NCI-H524 treated with DMSO at 0.1 percent for 48 hours (cell line): ENCODE measurements at regions not wholly inside any gene's neighbourhood (a gene's known extent, or its start where the extent isn't known, plus 50 kb on each side); places are given as distances from the start of the nearest gene placed in this dataset.

ENCODE experiments used
- DNase-seq: peaks from one replicate; lab custom pipeline; 2025; lab: John Stamatoyannopoulos, UW

DNA sequence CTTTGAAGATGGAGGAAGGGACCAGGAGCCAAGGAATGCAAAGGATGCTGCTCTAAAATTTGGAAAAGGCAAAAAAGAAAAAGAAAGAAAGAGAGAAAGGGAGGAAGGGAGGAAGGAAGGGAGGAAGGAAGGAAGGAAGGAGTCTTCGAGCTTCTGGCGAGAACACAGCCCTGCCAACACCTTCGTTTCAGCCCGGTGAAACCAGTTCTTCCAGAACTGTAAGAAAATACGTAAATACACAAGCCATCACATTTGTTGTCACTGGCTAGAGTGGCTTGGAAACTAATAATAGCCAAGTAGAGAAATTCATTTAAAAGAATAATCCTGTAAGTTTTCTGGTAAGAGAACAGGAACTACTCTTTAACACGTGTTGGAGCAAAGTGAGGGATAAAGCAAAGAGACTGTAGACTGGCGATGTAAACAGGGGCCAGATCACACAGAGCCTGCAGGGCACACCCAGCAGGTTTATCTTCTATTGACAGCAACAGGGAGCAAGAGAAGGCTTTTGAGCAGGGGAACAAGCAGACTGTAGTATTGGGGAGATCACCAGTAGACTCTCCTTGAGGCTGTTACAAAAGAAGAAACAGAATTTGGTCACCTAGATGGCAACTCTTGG lies 188.7 kb upstream of the MPHOSPH6 start:
- DNase-seq = no peak

DNA sequence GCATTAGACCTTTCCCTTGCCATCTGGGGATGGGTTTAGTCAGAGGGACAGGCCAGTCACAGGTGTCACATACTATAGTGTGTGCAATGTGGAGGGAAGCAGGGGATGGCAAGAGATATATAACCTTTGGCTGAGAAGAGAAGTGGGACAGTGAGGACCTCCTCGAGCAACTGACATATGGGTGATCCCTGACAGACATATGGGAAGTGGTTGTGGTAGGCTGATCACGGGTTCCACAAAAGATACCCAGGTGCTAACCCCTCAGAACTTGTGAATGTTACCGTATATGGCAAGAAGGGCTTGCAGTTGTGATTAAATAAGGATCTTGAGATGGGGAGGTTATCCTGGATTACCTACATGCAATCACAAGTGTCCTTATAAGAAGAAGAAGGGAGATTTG lies 188.1 kb upstream of the MPHOSPH6 start:
- no peak for DNase-seq

DNA sequence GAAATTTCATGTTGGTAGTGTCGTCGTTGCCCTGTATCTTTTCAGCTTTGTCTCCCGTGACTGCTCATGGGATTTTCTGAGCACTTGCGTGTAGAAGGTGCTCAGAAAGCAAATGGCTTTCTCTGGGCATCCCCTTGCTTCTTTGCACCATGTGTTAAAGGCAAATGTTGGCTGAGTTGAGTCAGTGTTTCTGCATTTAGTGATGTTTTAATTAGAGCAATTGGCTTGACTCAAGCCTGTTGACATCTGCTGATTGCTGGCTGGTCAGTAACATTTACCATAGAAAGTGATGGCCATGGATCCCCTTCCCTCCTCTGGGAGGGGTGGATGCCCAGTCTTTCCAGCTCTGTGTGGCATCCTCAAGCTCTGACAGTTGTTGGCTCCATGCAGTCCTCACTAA lies 187.2 kb upstream of the MPHOSPH6 start:
- DNase-seq = no peak

DNA sequence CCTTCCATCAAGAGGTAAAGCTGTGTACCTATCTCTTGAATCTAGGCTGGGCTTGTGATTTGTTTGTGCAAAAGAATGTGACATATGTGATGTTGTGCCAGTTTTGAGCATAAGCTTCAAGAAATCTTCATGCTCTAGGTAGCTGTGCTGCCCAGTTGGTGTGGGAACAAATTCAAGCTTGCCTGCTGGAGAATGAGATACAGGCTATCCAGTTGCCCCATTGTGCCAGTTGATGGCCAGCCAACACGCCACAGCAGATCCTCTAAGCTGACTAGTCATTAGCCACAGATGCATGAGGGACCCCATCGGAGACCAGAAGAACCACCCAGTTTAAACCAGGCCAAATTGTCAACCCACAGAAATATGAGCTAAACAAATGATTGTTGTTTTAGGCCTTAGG lies 180.5 kb upstream of the MPHOSPH6 start:
- DNase-seq = no peak

DNA sequence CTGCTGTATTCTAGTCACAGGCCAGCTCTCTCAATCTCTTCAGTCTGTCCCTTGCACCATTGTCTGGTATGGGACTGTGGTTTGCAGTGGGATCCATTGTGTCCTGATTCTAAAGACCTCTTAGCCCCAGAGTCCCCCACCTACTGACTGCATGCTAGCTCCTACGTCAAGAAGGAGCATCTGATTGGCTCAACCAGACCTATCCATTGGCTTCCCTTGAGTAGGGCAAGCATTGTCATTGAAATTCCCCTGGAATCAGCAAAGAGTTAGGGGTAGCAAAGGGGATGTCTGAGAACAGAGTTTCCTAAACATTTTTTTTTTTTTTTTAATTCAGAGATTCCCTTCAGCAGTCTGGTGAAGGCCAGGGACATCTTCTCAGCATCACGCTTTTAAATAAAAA lies 175.3 kb upstream of the MPHOSPH6 start:
- no peak for DNase-seq

DNA sequence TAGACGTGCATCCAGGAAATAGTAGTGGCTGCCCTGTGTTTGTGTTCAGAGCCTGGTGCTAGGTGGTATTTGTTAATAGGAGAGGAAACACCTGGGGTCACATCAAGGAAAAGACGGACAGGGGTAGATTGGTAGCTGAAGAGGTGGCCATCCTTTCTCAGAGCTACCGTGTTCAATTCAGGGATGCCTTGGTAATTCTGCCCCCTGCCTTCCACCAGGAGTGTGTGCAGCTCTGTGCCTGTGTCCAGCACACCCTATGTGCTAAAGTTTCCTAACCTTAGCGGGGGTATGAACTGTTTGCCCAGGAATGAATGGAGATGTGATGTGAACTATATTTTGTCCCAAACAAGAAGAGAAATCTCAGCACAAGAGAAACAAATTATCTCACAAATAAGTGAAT lies 174.1 kb upstream of the MPHOSPH6 start:
- no peak for DNase-seq

DNA sequence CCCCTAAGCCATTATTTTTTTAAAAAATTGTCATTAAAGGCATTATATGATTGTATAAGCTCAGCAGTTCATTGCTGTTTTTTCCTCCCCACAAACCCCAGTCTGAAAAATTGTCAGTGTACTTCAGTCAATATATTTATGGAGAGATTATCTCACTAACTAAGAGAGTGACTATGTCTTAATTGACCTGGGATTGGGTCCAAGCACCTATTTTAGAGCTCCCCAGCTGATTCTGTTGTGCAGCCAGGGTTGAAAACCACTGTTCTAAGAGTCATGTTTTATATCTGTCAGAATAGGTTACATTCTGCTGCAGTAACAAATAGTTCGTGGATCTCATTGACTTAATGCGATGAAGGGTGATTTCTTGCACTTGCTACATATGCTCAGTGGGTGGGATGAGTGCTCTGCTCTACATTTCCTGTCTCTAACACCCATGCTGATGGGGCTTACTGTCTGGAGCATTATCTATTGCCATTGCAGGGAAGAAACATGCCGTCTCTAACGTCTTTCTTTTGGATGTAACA lies 171.2 kb upstream of the MPHOSPH6 start:
- no peak for DNase-seq

DNA sequence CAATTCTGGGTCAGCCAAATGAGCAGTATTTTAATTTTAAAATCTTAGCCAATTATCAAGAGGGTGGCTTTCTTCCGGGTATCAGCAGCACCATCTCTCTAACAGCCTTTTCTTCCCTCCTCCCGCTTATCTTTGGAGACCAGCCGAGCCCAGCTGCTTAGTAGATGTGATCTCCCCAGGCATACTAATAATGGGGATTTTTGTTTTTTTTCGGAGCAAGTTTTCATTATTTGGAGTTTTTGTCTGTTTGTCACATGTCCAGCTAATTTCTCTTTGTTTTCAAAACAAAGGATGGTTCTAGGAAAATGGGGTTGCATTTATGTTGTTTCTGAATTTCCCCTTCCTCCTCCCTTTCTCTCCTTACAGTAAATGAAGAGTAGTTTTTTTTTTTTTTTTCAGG lies 170.5 kb upstream of the MPHOSPH6 start:
- DNase-seq = no peak

DNA sequence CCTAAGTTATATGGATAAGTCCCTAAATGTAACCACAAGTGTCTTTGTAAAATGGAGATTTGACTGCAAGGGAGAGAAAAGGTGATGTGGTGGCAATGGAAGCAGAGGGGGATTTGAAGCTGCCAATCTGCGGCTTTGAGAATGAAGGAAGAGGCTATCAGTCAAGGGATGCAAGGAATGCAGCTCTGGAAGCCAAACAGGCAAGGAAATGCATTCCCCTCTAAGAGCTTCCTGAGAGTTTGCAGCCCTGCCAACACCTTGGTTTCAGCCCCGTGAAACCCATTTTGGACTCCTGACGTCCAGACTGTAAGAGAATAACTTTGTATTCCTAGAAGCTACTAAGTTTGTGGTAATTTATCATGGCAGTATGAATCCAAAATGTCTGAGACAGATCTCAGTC lies 167.3 kb upstream of the MPHOSPH6 start:
- DNase-seq = no peak

DNA sequence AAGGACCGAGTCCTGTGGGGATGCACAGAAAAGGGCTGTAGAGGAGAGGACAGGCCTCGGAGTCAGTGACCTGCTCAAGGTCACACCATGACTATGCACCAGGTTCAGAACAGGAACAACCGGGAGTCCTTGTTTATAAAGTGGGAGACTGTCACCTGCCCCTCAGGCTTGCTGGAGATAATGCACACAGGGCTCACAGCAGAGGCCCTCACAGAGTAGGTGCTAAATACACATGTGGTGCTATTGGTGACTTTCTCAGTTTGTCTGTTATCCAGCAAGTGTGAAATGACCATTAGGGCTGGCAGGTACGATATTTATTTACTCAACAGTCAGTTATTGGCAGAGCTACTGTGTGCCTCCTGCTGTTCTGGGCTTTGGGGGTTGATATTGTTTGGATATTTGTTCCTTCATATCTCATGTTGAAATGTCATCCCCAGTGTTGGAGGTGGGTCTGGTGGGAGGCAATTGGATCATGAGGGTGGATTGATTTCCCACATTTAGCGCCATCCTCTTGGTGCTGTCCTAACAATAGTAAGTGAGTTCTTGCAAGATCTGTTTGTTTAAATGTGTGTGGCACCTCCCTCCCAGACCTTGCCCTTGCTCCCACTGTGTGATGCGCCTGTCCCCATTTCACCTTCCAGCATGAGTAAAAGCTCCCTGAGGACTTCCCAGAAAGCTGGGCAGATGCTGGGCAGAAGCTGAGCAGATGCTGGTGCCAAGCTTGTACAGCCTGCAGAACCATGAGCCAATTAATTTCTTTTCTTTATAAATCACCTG lies 162.1 kb upstream of the MPHOSPH6 start:
- no peak for DNase-seq

DNA sequence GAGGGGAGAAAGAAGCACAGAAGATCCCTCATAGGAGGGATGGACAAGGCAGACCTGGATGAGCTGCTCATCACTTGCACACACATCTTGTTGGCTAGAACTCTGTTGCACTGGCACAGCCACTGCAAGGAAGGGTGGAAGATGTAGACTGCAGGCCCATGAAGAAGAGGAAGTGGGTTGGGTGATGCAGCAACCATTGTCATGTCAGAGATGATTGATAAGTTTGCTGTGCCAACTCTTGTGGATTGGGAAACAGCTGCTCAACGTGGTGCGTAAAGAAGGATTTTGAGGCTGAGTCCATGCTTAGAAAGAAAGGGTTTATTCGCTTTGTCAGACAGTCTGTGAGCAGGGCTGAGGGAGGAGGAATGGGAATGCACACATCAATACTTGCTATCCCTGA lies 161.4 kb upstream of the MPHOSPH6 start:
- DNase-seq = no peak

DNA sequence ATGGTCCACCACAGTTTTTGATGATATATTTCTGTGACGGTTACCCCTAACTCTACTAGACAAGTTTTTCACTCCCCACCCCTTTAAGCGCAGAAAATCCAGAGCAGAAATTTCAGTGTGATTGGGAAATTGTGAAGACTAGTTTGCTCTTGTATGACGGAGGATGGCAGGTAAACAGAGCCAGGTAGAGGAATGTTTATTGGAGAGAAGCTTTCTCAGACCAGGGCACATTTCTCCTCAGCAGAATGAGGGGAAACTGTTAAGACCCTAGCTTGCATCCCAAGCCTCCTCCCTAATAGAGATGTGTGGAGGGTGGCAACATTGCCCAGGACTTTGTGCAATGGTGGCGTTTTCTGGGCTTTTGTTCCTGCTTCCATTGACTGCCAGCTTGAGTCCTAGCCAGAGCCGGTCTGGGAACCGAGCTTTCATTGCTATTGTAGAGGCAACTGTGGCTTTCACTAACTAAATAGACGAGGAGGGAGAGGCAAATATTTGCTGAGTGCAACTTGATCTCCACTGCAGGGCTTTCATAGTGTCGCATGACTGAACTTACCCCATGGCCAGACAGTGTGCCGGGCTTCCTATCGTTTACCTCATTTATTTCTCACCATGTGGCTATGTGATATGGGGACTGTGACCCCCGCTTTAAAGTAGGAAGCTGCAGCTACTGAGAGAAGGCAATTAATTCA lies 159.6 kb upstream of the MPHOSPH6 start:
- no peak for DNase-seq

DNA sequence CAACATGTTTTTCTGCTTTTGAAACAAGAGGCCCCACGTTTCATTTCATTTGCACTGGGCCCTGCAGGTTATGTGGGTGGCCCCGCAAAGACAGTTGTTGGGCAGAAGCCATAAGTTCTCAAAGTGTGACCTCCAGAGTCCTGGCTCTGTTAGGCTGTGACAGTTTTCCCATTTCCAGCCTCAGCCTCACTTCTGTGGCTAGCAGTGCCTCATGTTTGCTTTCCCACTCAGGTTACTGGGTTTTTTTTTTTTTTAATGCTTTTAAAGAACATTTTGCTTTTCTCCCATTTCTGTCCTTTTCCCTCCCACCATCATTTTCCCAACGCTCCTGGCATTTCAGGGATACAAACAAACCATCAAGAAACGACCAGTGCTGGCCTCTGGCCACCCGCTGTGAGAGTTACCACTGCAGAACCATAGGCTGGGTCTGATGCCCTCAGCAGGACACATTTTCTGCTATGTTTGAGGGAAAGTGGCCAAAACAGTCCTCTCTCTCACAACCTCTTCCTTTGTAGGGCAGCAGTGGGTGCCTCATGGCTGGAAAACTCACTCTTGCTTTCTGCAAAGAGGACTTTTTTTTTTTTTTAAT lies 159.0 kb upstream of the MPHOSPH6 start:
- DNase-seq = no peak

DNA sequence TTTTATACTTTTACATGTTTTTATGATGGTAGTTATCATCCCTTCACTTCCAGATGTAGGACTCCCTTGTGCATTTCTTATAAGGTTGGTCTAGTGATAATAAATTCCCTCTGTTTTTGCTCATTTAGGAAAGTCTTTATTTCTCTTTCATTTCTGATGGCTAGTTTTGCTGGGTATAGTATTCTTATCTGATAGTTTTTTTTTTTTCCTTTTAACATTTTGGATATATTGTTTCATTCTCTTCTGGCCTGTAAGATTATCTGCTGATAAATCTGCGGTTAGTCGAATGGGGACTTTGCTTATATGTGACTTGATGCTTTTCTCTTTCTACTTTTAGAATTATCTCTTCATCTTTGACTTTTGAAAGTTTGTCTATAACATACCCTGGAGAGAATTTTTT lies 153.1 kb upstream of the MPHOSPH6 start:
- DNase-seq = no peak

DNA sequence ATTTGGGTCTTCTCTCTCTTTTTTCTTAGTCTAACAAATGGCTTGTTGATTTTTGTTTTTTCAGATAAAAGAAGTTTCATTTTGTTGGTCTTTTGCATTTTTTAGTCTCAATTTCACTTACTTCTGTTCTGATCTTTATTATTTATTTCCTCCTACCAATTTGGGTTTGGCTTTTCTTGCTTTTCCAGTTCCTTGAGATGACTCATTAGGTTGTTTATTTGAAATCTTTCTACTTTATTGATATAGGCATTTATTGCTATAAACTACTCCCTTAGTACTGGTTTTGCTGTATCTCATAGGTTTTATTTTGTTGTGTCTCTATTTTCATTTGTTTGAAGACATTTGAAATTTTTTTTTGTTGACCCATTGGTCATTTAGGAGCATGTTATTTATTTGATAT lies 152.2 kb upstream of the MPHOSPH6 start:
- no peak for DNase-seq

DNA sequence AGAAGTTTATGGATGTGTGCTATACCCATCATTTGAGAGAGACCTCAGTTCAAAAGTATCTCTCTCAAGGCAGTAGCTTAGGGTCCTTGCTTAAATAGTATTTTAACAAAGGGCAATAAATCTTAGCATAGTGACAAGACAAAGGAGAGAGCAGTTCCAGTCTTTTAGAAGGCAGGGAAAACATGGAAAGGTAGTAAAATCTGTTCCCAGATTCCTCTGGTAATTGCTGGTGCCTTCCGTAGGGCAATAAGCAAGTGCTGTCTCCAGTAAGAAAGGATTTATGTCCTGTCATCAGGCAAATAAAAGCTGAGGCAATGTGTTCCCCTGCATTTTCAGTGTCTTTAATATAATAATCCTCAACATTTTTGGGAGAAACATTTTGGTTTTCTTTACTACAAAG lies 149.0 kb upstream of the MPHOSPH6 start:
- DNase-seq = no peak

DNA sequence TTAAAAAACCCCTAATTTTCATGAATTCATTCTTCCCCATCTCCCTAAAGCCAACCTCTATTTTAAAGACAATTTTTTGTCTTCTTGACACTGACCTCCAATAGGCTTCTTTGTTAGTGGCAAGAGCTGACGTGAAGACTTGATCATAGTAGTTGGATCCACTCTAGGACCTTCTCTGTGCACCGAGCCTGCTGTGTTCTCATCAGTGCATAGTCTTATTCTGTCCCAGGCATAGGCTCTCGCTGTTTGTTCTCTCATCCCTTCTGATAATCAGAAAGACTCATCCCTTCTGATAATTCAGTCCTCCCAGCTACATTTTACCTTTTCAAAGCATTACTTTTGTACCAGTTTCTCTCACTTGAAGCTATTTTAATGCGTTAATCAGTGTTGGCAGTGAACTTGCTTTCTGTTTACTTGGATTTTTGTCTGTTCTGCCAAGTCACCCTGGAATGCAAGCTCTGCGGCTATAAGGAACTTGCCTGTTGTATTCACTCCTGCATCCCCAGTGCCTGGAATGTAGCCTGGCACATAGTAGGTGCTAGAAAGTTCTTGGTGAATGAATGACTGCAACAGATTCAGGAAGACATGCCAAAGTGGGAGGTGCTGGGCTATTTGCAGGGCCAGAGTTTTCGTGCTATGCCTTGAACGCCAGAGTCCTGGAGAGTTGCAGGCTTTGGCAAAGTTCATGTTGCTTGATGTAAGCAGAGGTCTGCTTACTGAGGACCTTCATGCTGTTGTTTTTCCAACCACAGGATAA lies 147.6 kb upstream of the MPHOSPH6 start:
- DNase-seq = no peak

DNA sequence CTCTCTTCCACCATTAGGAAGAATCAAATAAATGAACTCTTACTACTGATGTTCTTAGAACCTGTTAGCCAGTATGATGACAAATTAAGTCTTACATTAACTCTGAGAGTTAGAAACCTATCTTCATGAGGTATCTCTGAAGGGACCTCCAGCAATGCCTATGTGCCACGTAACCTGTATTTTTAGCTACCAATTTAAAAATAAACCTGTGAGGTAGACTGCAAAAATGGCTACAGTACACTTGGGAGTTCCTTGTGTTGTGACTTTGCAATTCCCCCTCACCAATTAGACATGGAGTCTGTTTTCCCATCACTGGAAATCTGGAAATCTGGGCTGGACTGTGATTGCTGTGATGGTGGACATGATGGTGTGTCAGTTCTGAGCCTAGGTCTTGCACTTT lies 143.7 kb upstream of the MPHOSPH6 start:
- no peak for DNase-seq

DNA sequence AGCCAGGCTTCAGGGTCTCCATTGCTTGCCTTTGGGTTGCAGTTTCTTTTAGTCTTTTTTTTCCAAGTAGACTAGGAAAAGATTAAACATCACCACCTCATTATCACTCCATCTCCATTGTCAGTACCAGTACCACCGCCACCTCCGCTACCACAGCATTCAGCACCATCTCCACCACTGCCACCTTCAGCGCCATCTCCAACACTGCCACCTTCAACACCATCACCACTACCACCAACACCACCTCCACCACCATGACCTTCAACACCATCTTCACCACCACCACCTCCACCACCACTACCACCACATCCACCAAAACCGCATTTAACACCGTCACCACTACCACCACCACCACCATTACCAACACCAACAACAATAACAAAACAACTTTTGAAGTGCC lies 141.5 kb upstream of the MPHOSPH6 start:
- no peak for DNase-seq

DNA sequence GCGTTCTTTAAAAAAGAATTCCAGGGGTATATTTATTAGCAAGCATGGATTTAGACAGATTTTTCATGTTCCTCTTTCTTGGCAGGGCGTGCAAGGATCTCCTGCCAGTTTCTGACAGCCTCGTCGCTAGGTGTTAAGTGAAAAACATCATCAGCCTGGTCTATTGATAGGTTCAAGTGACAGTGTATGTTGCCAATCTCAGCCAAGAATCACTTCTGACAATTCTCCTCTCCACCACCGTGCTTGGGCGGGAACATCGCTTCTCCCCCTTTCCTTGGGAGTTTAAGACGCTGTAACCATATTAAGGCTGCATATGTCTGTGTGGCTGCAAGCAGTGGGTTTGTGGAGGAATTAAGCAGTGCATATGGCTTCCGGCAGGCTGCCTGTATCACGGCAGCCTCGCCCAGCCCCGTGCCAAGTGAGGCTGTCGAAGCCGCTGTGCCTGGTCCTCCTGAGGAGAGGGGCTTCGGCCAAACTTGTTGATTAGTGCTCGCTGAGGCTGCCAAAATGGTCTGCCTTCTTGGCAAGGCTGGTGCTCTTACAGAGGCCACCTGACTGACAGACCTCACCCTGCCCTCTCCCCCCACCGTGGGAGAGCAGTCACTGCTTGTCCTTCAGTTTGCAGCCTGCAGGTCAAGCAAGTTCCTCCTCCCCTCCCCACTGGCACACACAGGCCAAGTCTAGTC lies 132.2 kb upstream of the MPHOSPH6 start:
- no peak for DNase-seq

DNA sequence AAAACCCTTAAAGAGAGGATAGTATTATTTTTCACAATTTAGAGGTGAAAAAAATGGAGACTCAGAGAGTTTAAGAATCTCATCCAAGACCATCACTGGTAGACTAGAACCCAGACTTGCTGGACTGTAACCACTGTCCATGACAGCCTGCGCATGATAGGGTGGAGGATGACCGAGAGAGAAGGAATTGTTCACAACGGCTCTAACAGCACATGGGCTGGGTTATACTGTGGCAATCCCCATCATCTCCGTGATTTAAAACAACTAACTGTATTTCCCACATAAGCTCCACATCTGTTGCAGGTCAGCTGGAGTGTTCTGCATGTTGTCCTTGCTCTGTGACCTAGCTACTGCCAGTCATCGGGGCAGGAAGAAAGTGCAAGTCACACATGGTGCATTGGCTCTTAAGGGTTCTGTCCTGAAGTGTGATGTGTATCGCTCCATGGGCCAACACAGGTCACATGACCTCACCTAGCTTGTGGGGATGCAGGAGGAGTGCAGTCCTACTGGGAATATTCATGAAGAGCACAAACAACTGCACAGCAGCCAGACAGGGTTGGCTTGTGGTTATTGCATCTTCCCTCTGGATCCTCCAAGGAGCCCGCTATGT lies 131.2 kb upstream of the MPHOSPH6 start:
- no peak for DNase-seq
